ENCODE measurements at regions not wholly inside any gene's neighbourhood (a gene's known extent, or its start where the extent isn't known, plus 50 kb on each side); places are given as distances from the start of the nearest gene placed in this dataset.

DNA sequence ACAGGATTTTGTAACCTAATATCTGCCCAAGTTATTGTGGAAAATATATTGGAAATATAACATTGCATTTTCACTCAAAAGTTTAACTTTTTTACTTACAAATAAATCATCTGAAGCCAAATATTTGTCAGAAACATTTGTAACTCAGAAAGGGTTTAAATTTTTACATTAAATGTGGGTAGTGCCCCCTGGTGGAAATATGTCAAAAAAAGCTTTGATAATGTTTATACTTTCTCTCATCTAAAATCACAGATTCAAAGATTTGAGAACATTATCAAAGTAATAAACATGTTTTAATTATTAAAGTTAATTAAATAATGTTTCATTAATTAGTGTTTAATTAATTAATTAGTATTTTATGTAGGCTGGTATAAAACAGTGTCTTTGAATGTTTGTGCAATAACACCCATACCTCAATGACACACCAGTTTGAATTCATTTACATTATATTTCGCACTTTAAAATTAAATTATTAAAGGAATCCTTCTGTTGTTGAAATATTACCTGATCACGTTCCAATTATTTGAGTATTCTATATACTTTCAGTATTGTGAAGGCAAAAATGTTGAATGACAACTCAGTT, 320.1 kb upstream of the FKBP1C start:
- TF ChIP-seq, protein P1, sequence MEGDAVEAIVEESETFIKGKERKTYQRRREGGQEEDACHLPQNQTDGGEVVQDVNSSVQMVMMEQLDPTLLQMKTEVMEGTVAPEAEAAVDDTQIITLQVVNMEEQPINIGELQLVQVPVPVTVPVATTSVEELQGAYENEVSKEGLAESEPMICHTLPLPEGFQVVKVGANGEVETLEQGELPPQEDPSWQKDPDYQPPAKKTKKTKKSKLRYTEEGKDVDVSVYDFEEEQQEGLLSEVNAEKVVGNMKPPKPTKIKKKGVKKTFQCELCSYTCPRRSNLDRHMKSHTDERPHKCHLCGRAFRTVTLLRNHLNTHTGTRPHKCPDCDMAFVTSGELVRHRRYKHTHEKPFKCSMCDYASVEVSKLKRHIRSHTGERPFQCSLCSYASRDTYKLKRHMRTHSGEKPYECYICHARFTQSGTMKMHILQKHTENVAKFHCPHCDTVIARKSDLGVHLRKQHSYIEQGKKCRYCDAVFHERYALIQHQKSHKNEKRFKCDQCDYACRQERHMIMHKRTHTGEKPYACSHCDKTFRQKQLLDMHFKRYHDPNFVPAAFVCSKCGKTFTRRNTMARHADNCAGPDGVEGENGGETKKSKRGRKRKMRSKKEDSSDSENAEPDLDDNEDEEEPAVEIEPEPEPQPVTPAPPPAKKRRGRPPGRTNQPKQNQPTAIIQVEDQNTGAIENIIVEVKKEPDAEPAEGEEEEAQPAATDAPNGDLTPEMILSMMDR (IDR thresholded peaks at IDR 0.05 in 4 of 5, conservative IDR thresholded peaks at IDR 0.05 in 1 of 5): no peak
- no peak for TF ChIP-seq POLR2A (IDR thresholded peaks at IDR 0.05)
